HCT116 (cell line): ENCODE measurements at regions not wholly inside any gene's neighbourhood (a gene's known extent, or its start where the extent isn't known, plus 50 kb on each side); places are given as distances from the start of the nearest gene placed in this dataset.

Experiments used
- ATAC-seq: fragments of 200-7000 bp; cut with Tn5 transposase; 2 replicates; pipeline ENCODE4 v1.9.1; 2020; ENCODE audit warnings: mild to moderate bottlenecking, moderate library complexity
- BruUV-seq: library from RNA; stranded (reverse); fragments of 400-500 nt; replicated peaks from 2 replicates; lab custom pipeline; 2021; lab: Mats Ljungman, UMichigan
- CTCF ChIA-PET: fragments of 300-600 bp; sonication (Branson Sonifier 250); formaldehyde crosslinking; loops from one replicate; lab custom pipeline; 2021; ENCODE audit warnings: antibody characterized with exemption; lab: Charles Lee
- POLR2A ChIA-PET: fragments of 300-600, 350-600 bp; sonication (Branson Sonifier 250); formaldehyde crosslinking; loops from one replicate; lab custom pipeline; 2021; ENCODE audit warnings: antibody characterized with exemption; lab: Charles Lee
- RAD21 ChIA-PET, 2 experiments: fragments of 300-600 bp; sonication (Branson Sonifier 250); formaldehyde crosslinking; loops; one replicate each; lab custom pipeline; 2023; ENCODE audit warnings: low total read pairs in 2 of 2; ENCODE audit not compliant: uncharacterized antibody in 2 of 2, unreplicated experiment in 2 of 2, low non-redundant PET in 1 of 2; lab: Charles Lee
- DNase-seq: peaks from one replicate; pipeline ENCODE4 v3.0.0-alpha.2; 2010; ENCODE audit warnings: low read depth, low spot score
- H2AFZ ChIP-seq: fragments of 200-600 bp; shearing (Covaris generic), sonication (generic); 2 replicates; pipeline ENCODE4 v1.6.1; 2017; ENCODE audit warnings: low read depth, mixed run types, mixed read lengths, antibody characterized with exemption, low read length; ENCODE audit not compliant: poor library complexity, severe bottlenecking
- H3K27ac ChIP-seq: 2 replicates; pipeline ENCODE4 v1.5.1; 2012; ENCODE audit warnings: low read depth, low read length
- H3K27me3 ChIP-seq: fragments of 200-600 bp; sonication (generic); 2 replicates; pipeline ENCODE4 v1.6.1; 2016; ENCODE audit warnings: mixed run types, low read length, mixed read lengths; ENCODE audit not compliant: insufficient read depth
- H3K36me3 ChIP-seq, 2 experiments: fragments of 200-500 bp in 1 of 2; fragments of 200-600 bp in 1 of 2; sonication (Bioruptor generic) in 1 of 2; sonication (generic) in 1 of 2; 2 replicates each; pipeline versions ENCODE4 v1.5.1 to v1.6.1; 2014 to 2016; ENCODE audit warnings: low read length in 2 of 2, inconsistent platforms in 1 of 2, mixed read lengths in 1 of 2, mixed run types in 1 of 2; ENCODE audit not compliant: insufficient read depth in 2 of 2, control insufficient read depth in 1 of 2
- H3K4me1 ChIP-seq, 2 experiments: fragments of 200-600 bp in 1 of 2; sonication (generic) in 1 of 2; 2 replicates each; pipeline versions ENCODE4 v1.5.1 to v1.6.1; 2012 to 2017; ENCODE audit warnings: low read length in 2 of 2, inconsistent platforms in 1 of 2, mild to moderate bottlenecking in 1 of 2, mixed read lengths in 1 of 2, mixed run types in 1 of 2, moderate library complexity in 1 of 2; ENCODE audit not compliant: insufficient read depth in 2 of 2, control insufficient read depth in 1 of 2
- H3K4me2 ChIP-seq: fragments of 200-600 bp; sonication (generic); 2 replicates; pipeline ENCODE4 v1.6.1; 2017; ENCODE audit warnings: mixed run types, low read length, mixed read lengths
- H3K4me3 ChIP-seq, 2 experiments: fragments of 200-600 bp in 1 of 2; sonication (generic) in 1 of 2; replicated peaks in 1 of 2; 2 replicates each; pipeline ENCODE4 v1.5.1; 2011 to 2016; ENCODE audit warnings: low read length in 2 of 2, control low read depth in 1 of 2, low read depth in 1 of 2, mild to moderate bottlenecking in 1 of 2, mixed read lengths in 1 of 2, mixed run types in 1 of 2
- H3K79me2 ChIP-seq: fragments of 200-600 bp; sonication (generic); 2 replicates; pipeline ENCODE4 v1.6.1; 2017; ENCODE audit warnings: mild to moderate bottlenecking, mixed run types, low read length, moderate library complexity, mixed read lengths; ENCODE audit not compliant: insufficient read depth
- H3K9ac ChIP-seq: fragments of 200-600 bp; sonication (generic); 2 replicates; pipeline ENCODE4 v1.6.1; 2016; ENCODE audit warnings: low read length, mixed read lengths
- H3K9me2 ChIP-seq: fragments of 200-600 bp; sonication (generic), shearing (Covaris generic); 2 replicates; pipeline ENCODE4 v1.6.1; 2017; ENCODE audit warnings: mixed run types, mild to moderate bottlenecking, moderate library complexity; ENCODE audit not compliant: insufficient read depth
- H3K9me3 ChIP-seq, 2 experiments: fragments of 200-500 bp in 1 of 2; fragments of 200-600 bp in 1 of 2; sonication (Bioruptor generic) in 1 of 2; sonication (generic) in 1 of 2; 2 replicates each; pipeline ENCODE4 v1.6.1; 2014 to 2017; ENCODE audit warnings: low read length in 2 of 2, mixed read lengths in 2 of 2, inconsistent platforms in 1 of 2, low read depth in 1 of 2, mild to moderate bottlenecking in 1 of 2, mixed run types in 1 of 2, moderate library complexity in 1 of 2; ENCODE audit not compliant: control insufficient read depth in 1 of 2, insufficient read depth in 1 of 2
- H4K20me1 ChIP-seq: fragments of 200-600 bp; sonication (generic), shearing (Covaris generic); 2 replicates; pipeline ENCODE4 v1.6.1; 2017; ENCODE audit warnings: mixed run types, mild to moderate bottlenecking, moderate library complexity; ENCODE audit not compliant: insufficient read depth
- CBX3 ChIP-seq: IDR thresholded peaks from 2 replicates; pipeline ENCODE4 v1.6.1; 2012; ENCODE audit warnings: low read depth
- EGR1 ChIP-seq: IDR thresholded peaks from 2 replicates; pipeline ENCODE4 v1.6.1; 2012; ENCODE audit warnings: low read depth
- FOSL1 ChIP-seq: IDR thresholded peaks from 2 replicates; pipeline ENCODE4 v1.6.1; 2012; ENCODE audit warnings: low read depth
- JUND ChIP-seq: IDR thresholded peaks from 2 replicates; pipeline ENCODE4 v1.6.1; 2012
- POLR2A ChIP-seq: IDR thresholded peaks from 2 replicates; pipeline ENCODE4 v1.7.0; 2011; ENCODE audit warnings: borderline replicate concordance; ENCODE audit not compliant: insufficient read depth, insufficient read length; ENCODE audit errors: extremely low read depth
- SRF ChIP-seq: IDR thresholded peaks from 2 replicates; pipeline ENCODE4 v1.6.1; 2012; ENCODE audit warnings: low read depth
- TCF7L2 ChIP-seq: IDR thresholded peaks from 2 replicates; pipeline ENCODE4 v1.7.0; 2011; ENCODE audit warnings: borderline replicate concordance, inconsistent platforms; ENCODE audit not compliant: insufficient read depth, insufficient read length; ENCODE audit errors: extremely low read depth
- ZNF274 ChIP-seq: fragments of 200-500 bp; sonication (Bioruptor generic); IDR thresholded peaks from 2 replicates; pipeline ENCODE4 v1.6.1; 2014; ENCODE audit warnings: mild to moderate bottlenecking, low read depth, low read length, inconsistent platforms
- intact Hi-C: fragments of 100-400 bp; cut with micrococcal nuclease; formaldehyde crosslinking; loops from 2 replicates; pipeline ENCODE4 v1.10.0; 2022
- TF ChIP-seq, protein P1 (sequence below): IDR thresholded peaks from 2 replicates; pipeline ENCODE4 v1.6.1; 2012

- no peaks in the 10 kb centered on the region for H3K79me2 ChIP-seq
- H3K4me3 ChIP-seq: peak overlapping the region in 1 of 2 experiments; percentile 38; a peak in 2 of 4 replicates
- H3K4me2 ChIP-seq: peak overlapping the region; percentile 67
- no peaks in the 10 kb centered on the region for H3K9me3 ChIP-seq
- peak overlapping the region; percentile 81 for H2AFZ ChIP-seq
- no peaks in the 10 kb centered on the region for H4K20me1 ChIP-seq
- ATAC-seq (peak; percentile 86), DNase-seq (peak; percentile 24)
- no peaks in the 10 kb centered on the region for H3K27me3 ChIP-seq
- TF ChIP-seq POLR2A (no peak), FOSL1 (peak; percentile 53), JUND (peak; percentile 37; the same call in 1 of the 2 replicates), CBX3 (peak; percentile 33; the same call in 1 of the 2 replicates)
- TF ChIP-seq, protein P1, sequence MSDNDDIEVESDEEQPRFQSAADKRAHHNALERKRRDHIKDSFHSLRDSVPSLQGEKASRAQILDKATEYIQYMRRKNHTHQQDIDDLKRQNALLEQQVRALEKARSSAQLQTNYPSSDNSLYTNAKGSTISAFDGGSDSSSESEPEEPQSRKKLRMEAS: 0 out of 2 replicates have a peak, but pooled peaks have one; percentile 23
- ChIA-PET POLR2A (no interaction called here), RAD21 (no interaction called here), CTCF (no interaction called here)
- H3K9ac ChIP-seq: peak overlapping the region; percentile 30
- intact Hi-C loops: no loop called here
- H3K4me1 ChIP-seq: peaks cover 8 to 17% of the 10 kb centered on the region in 2 experiments
- no peaks in the 10 kb centered on the region for H3K9me2 ChIP-seq
- H3K27ac ChIP-seq: no peak overlapping the region
- H3K36me3 ChIP-seq: no peaks in the 10 kb centered on the region
- no TSS peak for BruUV-seq
Observed at GRCh38 chr12:69052613-69053408, 119.8 kb upstream of the CPM start.

- TF ChIP-seq, protein P1: no peak
- no peak for TF ChIP-seq ZNF274
- TF ChIP-seq CBX3: no peak
- no peak for TF ChIP-seq EGR1
- TF ChIP-seq TCF7L2: no peak
- TF ChIP-seq SRF: no peak
- Histone ChIP-seq H3K27ac (no peak overlapping the region), H3K9ac (no peak overlapping the region), H3K27me3 (no peaks in the 10 kb centered on the region), H3K4me3 (no peak overlapping the region), H3K36me3 (no peaks in the 10 kb centered on the region), H2AFZ (no peak overlapping the region), H3K4me2 (no peak overlapping the region), H3K9me3 (no peaks in the 10 kb centered on the region), H4K20me1 (no peaks in the 10 kb centered on the region), H3K4me1 (peaks cover 8 to 29% of the 10 kb centered on the region in 2 experiments), H3K9me2 (no peaks in the 10 kb centered on the region), H3K79me2 (no peaks in the 10 kb centered on the region)
- intact Hi-C loops: no loop called here
- ATAC-seq (no peak), DNase-seq (no peak)
- RAD21 ChIA-PET: no interaction called here
- CTCF ChIA-PET: no interaction called here
- BruUV-seq: no TSS peak
- POLR2A ChIA-PET: no interaction called here
Observed at GRCh38 chr12:69054343-69055056, 121.5 kb upstream of the CPM start.
